HepG2 (cell line): ENCODE measurements at regions not wholly inside any gene's neighbourhood (a gene's known extent, or its start where the extent isn't known, plus 50 kb on each side); places are given as distances from the start of the nearest gene placed in this dataset.
A peak's percentile ranks its signal among the peaks of the same experiment; 100 is the strongest.

ENCODE experiments used
- ATAC-seq: fragments of 200-7000 bp; cut with Tn5 transposase; 3 replicates; pipeline ENCODE4 v1.9.1; 2020; ENCODE audit warnings: mild to moderate bottlenecking, moderate library complexity
- BruUV-seq: library from RNA; stranded (reverse); fragments of 400-500 nt; replicated peaks from 2 replicates; lab custom pipeline; 2021; lab: Mats Ljungman, UMichigan
- CTCF ChIA-PET: fragments of 300-600 bp; formaldehyde crosslinking; extraction: SDS; loops from one replicate; lab custom pipeline; 2021; ENCODE audit warnings: low total read pairs, inconsistent platforms, low intra/inter-chr PET ratio; lab: Yijun Ruan, JAX
- POLR2A ChIA-PET: fragments of 350-600 bp; sonication (Branson Sonifier 250); formaldehyde crosslinking; loops from one replicate; lab custom pipeline; 2020; ENCODE audit warnings: antibody characterized with exemption, inconsistent platforms; lab: Yijun Ruan, JAX
- DNase-seq: peaks from one replicate; pipeline ENCODE4 v3.0.0-alpha.2; 2015; ENCODE audit warnings: low spot score
- FAIRE-seq: peaks from 3 replicates; lab custom pipeline; 2011; peaks lifted over from hg19 to GRCh38; lab: Jason Lieb, UNC
- H2AFZ ChIP-seq: one replicate; pipeline ENCODE4 v1.6.1; 2011; ENCODE audit warnings: low read length, inconsistent platforms
- H3K27ac ChIP-seq: fragments of 300-600 bp; 3 replicates; pipeline ENCODE4 v1.8.0; 2011; ENCODE audit warnings: mixed run types, mild to moderate bottlenecking, mixed read lengths, low read length, inconsistent platforms; ENCODE audit not compliant: insufficient read depth; ENCODE audit errors: extremely low read length
- H3K27me3 ChIP-seq, 2 experiments: fragments of 200-600 bp in 1 of 2; 2 replicates in 1 of 2; 3 replicates in 1 of 2; pipeline versions ENCODE4 v1.6.0 to v1.8.0; 2011; ENCODE audit warnings: low read length in 2 of 2, mild to moderate bottlenecking in 2 of 2, moderate library complexity in 2 of 2, inconsistent platforms in 1 of 2; ENCODE audit not compliant: insufficient read depth in 2 of 2, control insufficient read depth in 1 of 2
- H3K36me3 ChIP-seq, 2 experiments: fragments of 200-600 bp in 1 of 2; replicated peaks in 1 of 2; 2 replicates in 1 of 2; 3 replicates in 1 of 2; pipeline versions ENCODE4 v1.5.1 to v1.8.0; 2011; ENCODE audit warnings: low read length in 2 of 2, inconsistent platforms in 1 of 2; ENCODE audit not compliant: insufficient read depth in 2 of 2, control insufficient read depth in 1 of 2
- H3K4me1 ChIP-seq: 2 replicates; pipeline ENCODE4 v1.5.1; 2012; ENCODE audit warnings: low read length, inconsistent platforms; ENCODE audit not compliant: insufficient read depth
- H3K4me2 ChIP-seq: 2 replicates; pipeline ENCODE4 v1.6.0; 2011; ENCODE audit warnings: low read depth, low read length, inconsistent platforms
- H3K4me3 ChIP-seq, 3 experiments: fragments of 200-600 bp in 1 of 3; sonication (generic), shearing (Covaris generic) in 1 of 3; replicated peaks in 1 of 3; 2 replicates each; pipeline ENCODE4 v1.5.1; 2011 to 2016; ENCODE audit warnings: low read length in 3 of 3, inconsistent platforms in 2 of 3, low read depth in 2 of 3, mild to moderate bottlenecking in 2 of 3, control low read depth in 1 of 3, mixed read lengths in 1 of 3; ENCODE audit not compliant: insufficient read depth in 1 of 3
- H3K79me2 ChIP-seq: one replicate; pipeline ENCODE4 v1.6.1; 2011; ENCODE audit warnings: low read length, inconsistent platforms; ENCODE audit not compliant: insufficient read depth
- H3K9ac ChIP-seq: 2 replicates; pipeline ENCODE4 v1.6.0; 2011; ENCODE audit warnings: mild to moderate bottlenecking, low read depth, low read length, inconsistent platforms; ENCODE audit not compliant: insufficient read depth
- H3K9me3 ChIP-seq: 2 replicates; pipeline ENCODE4 v1.5.1; 2012; ENCODE audit warnings: mild to moderate bottlenecking, low read length
- H4K20me1 ChIP-seq: 2 replicates; pipeline ENCODE4 v1.6.0; 2011; ENCODE audit warnings: inconsistent platforms, mild to moderate bottlenecking, low read length, moderate library complexity; ENCODE audit not compliant: insufficient read depth
- AGO2 ChIP-seq: fragments of 200-400 bp; formaldehyde crosslinking; optimal IDR thresholded peaks from 2 replicates; pipeline ENCODE3; 2017; ENCODE audit warnings: mild to moderate bottlenecking, low read depth, low read length, moderate library complexity
- ELF4 ChIP-seq: sonication (generic); formaldehyde crosslinking; IDR thresholded peaks from 2 replicates; pipeline ENCODE4 v1.5.0; 2020; ENCODE audit warnings: missing genetic modification reagents, mild to moderate bottlenecking, moderate library complexity, borderline replicate concordance
- EP300 ChIP-seq, 3 experiments: sonication (generic) in 1 of 3; formaldehyde crosslinking in 1 of 3; IDR thresholded peaks; 2 replicates each; pipeline versions ENCODE4 v1.5.1 to v1.6.1; 2011 to 2020; ENCODE audit warnings: low read depth in 2 of 3, low read length in 2 of 3, borderline replicate concordance in 1 of 3, improper control_type of control experiment in 1 of 3, mild to moderate bottlenecking in 1 of 3, missing genetic modification reagents in 1 of 3, moderate library complexity in 1 of 3
- HOMEZ ChIP-seq: IDR thresholded peaks from 2 replicates; pipeline ENCODE4 v1.6.1; 2016; ENCODE audit warnings: low read depth
- JDP2 ChIP-seq: sonication (generic); formaldehyde crosslinking; IDR thresholded peaks from 2 replicates; pipeline ENCODE4 v1.8.1; 2022; ENCODE audit warnings: missing genetic modification reagents, borderline replicate concordance
- ZNF20 ChIP-seq: sonication (generic); formaldehyde crosslinking; IDR thresholded peaks from 2 replicates; pipeline ENCODE4 v1.4.0; 2020; ENCODE audit warnings: mild to moderate bottlenecking, moderate library complexity, missing genetic modification reagents
- ZNF253 ChIP-seq: sonication (generic); formaldehyde crosslinking; IDR thresholded peaks from 2 replicates; pipeline ENCODE4 v1.8.0; 2022; ENCODE audit warnings: mild to moderate bottlenecking, missing genetic modification reagents, borderline replicate concordance
- ZNF468 ChIP-seq: sonication (generic); formaldehyde crosslinking; IDR thresholded peaks from 2 replicates; pipeline ENCODE4 v1.8.0; 2022; ENCODE audit warnings: mild to moderate bottlenecking, moderate library complexity, missing genetic modification reagents
- ZNF646 ChIP-seq: sonication (generic); formaldehyde crosslinking; IDR thresholded peaks from 2 replicates; pipeline ENCODE4 v1.9.0; 2021; ENCODE audit warnings: mild to moderate bottlenecking, missing genetic modification reagents
- ZSCAN29 ChIP-seq: sonication (generic); formaldehyde crosslinking; conservative IDR thresholded peaks from 2 replicates; pipeline ENCODE4 v1.4.0; 2020; ENCODE audit warnings: mild to moderate bottlenecking, missing genetic modification reagents
- WGBS: methylation state at CpG from one replicate; pipeline ENCODE4 v1.1.6; 2017; ENCODE audit warnings: low lambda C conversion rate; 5-methylcytosine and 5-hydroxymethylcytosine counted together
- in situ Hi-C: cut with HindIII; loops from 2 replicates; pipeline ENCODE4 v1.10.0; 2017; ENCODE audit warnings: low pct_unique_long_range_greater_than_20kb; ENCODE audit not compliant: extremely low pct_ligation_motif_present
- intact Hi-C: fragments of 100-400 bp; cut with micrococcal nuclease; formaldehyde crosslinking; loops from one replicate; pipeline ENCODE4 v1.10.0; 2022; ENCODE audit not compliant: unreplicated experiment

- TF ChIP-seq JDP2 (CRISPR knock-in tag) (no peak), AGO2 (no peak), ELF4 (CRISPR knock-in tag) (no peak), EP300 (IDR thresholded peaks at IDR 0.05; ENCODE audit: low read depth in 2 of 2, low read length in 2 of 2) (no peak), EP300 (CRISPR knock-in tag; IDR thresholded peaks at IDR 0.05; ENCODE audit: borderline replicate concordance) (no peak)
- TF ChIP-seq, all 625 proteins: peak for 37
Measured at GRCh38 chr20:23245553-23246181, 104.9 kb upstream of the NXT1 start (continued).

GRCh38 chr20:23244916-23245552, 105.6 kb upstream of the NXT1 start:
- FAIRE-seq (no peak), ATAC-seq (peak; percentile 45), DNase-seq (no peak)
- no peaks in the 10 kb centered on the region for H4K20me1 ChIP-seq
- in situ Hi-C loops: no loop called here
- no peak overlapping the region for H3K4me2 ChIP-seq
- no peak overlapping the region for H2AFZ ChIP-seq
- ChIA-PET POLR2A (no interaction called here), CTCF (no interaction called here)
- no peaks in the 10 kb centered on the region for H3K9me3 ChIP-seq
- TF ChIP-seq ZNF468: 0 out of 2 replicates have a peak, but pooled peaks have one; percentile 57
- no peak for TF ChIP-seq ZNF646
- TF ChIP-seq ZSCAN29: no peak
- 0 out of 2 replicates have a peak, but pooled peaks have one; percentile 28 for TF ChIP-seq ZNF253 (CRISPR knock-in tag)
- TF ChIP-seq ZNF20: no peak
- TF ChIP-seq HOMEZ: no peak
- intact Hi-C loops: loop anchor here (1.0 to 5.0 kb wide), 2 partner anchors 25 to 553 kb away; no protein-coding TSS in a partner anchor
- BruUV-seq: no TSS peak
- no peaks in the 10 kb centered on the region for H3K4me1 ChIP-seq
- H3K27me3 ChIP-seq: no peaks in the 10 kb centered on the region
- no peak overlapping the region for H3K9ac ChIP-seq
- H3K4me3 ChIP-seq: no peak overlapping the region
- H3K27ac ChIP-seq: no peak overlapping the region
- 38% methylated on average over 13 of the region's 13 CpGs for WGBS
- H3K79me2 ChIP-seq: no peaks in the 10 kb centered on the region
- no peaks in the 10 kb centered on the region for H3K36me3 ChIP-seq
